GM13976 (cell line): ENCODE measurements at regions not wholly inside any gene's neighbourhood (a gene's known extent, or its start where the extent isn't known, plus 50 kb on each side); places are given as distances from the start of the nearest gene placed in this dataset.

ENCODE experiments used
- DNase-seq: peaks from one replicate; pipeline ENCODE4 v3.0.0; 2012; ENCODE audit warnings: low spot score
- in situ Hi-C: fragments of 300-500 bp; cut with MboI; formaldehyde crosslinking; loops from one replicate; pipeline ENCODE4 v1.12.0; 2022; ENCODE audit warnings: low sequenced_read_pairs, mixed read lengths, inconsistent platforms; ENCODE audit not compliant: unreplicated experiment
- TF ChIP-seq, protein P1 (sequence below): IDR thresholded peaks from 2 replicates; pipeline ENCODE4 v1.5.1; 2012; ENCODE audit warnings: borderline replicate concordance, mild to moderate bottlenecking; ENCODE audit not compliant: insufficient read depth; ENCODE audit errors: extremely low read depth, missing control alignments, control extremely low read depth

- in situ Hi-C loops: no loop called here
- TF ChIP-seq, protein P1, sequence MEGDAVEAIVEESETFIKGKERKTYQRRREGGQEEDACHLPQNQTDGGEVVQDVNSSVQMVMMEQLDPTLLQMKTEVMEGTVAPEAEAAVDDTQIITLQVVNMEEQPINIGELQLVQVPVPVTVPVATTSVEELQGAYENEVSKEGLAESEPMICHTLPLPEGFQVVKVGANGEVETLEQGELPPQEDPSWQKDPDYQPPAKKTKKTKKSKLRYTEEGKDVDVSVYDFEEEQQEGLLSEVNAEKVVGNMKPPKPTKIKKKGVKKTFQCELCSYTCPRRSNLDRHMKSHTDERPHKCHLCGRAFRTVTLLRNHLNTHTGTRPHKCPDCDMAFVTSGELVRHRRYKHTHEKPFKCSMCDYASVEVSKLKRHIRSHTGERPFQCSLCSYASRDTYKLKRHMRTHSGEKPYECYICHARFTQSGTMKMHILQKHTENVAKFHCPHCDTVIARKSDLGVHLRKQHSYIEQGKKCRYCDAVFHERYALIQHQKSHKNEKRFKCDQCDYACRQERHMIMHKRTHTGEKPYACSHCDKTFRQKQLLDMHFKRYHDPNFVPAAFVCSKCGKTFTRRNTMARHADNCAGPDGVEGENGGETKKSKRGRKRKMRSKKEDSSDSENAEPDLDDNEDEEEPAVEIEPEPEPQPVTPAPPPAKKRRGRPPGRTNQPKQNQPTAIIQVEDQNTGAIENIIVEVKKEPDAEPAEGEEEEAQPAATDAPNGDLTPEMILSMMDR: no peak
- DNase-seq: no peak
Observed at GRCh38 chr7:97541188-97541587, 190.7 kb upstream of the TAC1 start.

- DNase-seq: no peak
- TF ChIP-seq, protein P1: no peak
- in situ Hi-C loops: no loop called here
Observed at GRCh38 chr7:97555857-97556421, 175.9 kb upstream of the TAC1 start.

- in situ Hi-C loops: no loop called here
- DNase-seq: no peak
- TF ChIP-seq, protein P1: no peak
Observed at GRCh38 chr7:97565665-97566064, 166.2 kb upstream of the TAC1 start.

DNA sequence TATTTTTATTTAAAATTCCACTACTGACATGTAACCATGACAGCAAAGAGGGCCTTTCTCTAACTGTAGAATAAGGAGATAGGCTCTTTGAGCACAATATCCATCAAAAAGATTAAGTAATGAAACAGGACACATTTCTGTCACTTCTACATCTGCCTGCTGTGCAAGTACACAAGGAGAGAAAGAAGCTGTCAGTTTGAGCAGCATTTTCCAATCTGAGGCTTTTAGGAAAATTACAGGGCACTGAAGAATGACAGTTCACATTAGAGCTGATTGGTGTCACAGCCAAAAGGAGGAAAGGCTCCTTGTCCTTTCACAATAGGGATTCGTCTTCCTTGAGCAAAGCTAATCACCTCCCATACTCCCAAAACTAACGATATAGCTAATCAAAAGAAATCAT lies 158.8 kb upstream of the TAC1 start:
- in situ Hi-C loops: no loop called here
- DNase-seq: no peak
- TF ChIP-seq, protein P1: no peak

DNA sequence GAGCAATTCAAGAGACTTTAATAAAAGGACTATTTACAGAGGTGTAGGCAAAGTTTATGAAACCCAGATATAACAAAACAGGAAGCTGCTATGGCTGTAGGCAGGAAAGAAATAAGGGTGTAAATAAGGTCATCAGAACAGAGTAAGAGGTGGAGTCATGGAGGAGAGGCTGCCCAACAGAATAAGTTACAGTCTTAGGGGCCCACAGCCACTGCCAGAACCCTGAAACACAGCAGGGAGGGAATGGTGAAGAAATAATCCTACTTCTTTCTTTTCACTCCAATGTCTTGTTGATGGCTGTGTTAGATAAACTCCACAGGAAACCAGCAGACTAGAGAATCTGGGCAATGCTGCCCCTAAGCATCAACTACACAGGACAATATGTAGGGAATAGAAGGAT lies 155.8 kb upstream of the TAC1 start:
- TF ChIP-seq, protein P1: no peak
- DNase-seq: no peak
- in situ Hi-C loops: no loop called here

GRCh38 chr7:97578225-97578624 lies 153.7 kb upstream of the TAC1 start:
- TF ChIP-seq, protein P1: no peak
- in situ Hi-C loops: no loop called here
- DNase-seq: no peak
